HEK293 (cell line): ENCODE measurements at regions not wholly inside any gene's neighbourhood (a gene's known extent, or its start where the extent isn't known, plus 50 kb on each side); places are given as distances from the start of the nearest gene placed in this dataset.

Experiments used
- PRDM10 ChIP-seq: fragments of 450-650 bp; formaldehyde crosslinking; IDR thresholded peaks from 2 replicates; pipeline ENCODE4 v1.5.1; 2016; ENCODE audit warnings: missing biosample characterization, missing genetic modification characterization
- RBAK ChIP-seq: fragments of 450-650 bp; formaldehyde crosslinking; IDR thresholded peaks from 2 replicates; pipeline ENCODE4 v1.5.1; 2016; ENCODE audit warnings: missing biosample characterization, missing genetic modification characterization
- TCF7L2 ChIP-seq: IDR thresholded peaks from 2 replicates; pipeline ENCODE4 v1.6.1; 2011; ENCODE audit warnings: low read depth, mild to moderate bottlenecking, inconsistent platforms, low read length, moderate library complexity, borderline replicate concordance
- YY1 ChIP-seq: fragments of 450-650 bp; formaldehyde crosslinking; IDR thresholded peaks from 2 replicates; pipeline ENCODE4 v1.5.1; 2018; ENCODE audit warnings: missing biosample characterization, missing genetic modification characterization
- ZBTB7A ChIP-seq: fragments of 450-650 bp; formaldehyde crosslinking; IDR thresholded peaks from 2 replicates; pipeline ENCODE4 v1.5.1; 2016; ENCODE audit warnings: low read depth, missing biosample characterization, missing genetic modification characterization
- ZNF354C ChIP-seq: fragments of 450-650 bp; formaldehyde crosslinking; IDR thresholded peaks from 2 replicates; pipeline ENCODE4 v1.5.1; 2016; ENCODE audit warnings: missing biosample characterization, missing genetic modification characterization, low read depth, borderline replicate concordance
- ZNF660 ChIP-seq: fragments of 450-650 bp; IDR thresholded peaks from 2 replicates; pipeline ENCODE4 v1.5.1; 2018; ENCODE audit warnings: missing biosample characterization, mild to moderate bottlenecking, missing genetic modification characterization
- ZNF692 ChIP-seq: fragments of 450-650 bp; formaldehyde crosslinking; IDR thresholded peaks from 2 replicates; pipeline ENCODE4 v1.5.1; 2016; ENCODE audit warnings: missing biosample characterization, missing genetic modification characterization
- TF ChIP-seq, protein P1 (sequence below): fragments of 450-650 bp; formaldehyde crosslinking; IDR thresholded peaks from 2 replicates; pipeline ENCODE4 v1.5.1; 2016; ENCODE audit warnings: missing biosample characterization, missing genetic modification characterization
- TF ChIP-seq, protein P2 (sequence below): fragments of 450-650 bp; formaldehyde crosslinking; IDR thresholded peaks from 2 replicates; pipeline ENCODE4 v1.5.1; 2016; ENCODE audit warnings: missing biosample characterization, missing genetic modification characterization
- TF ChIP-seq, protein P3 (sequence below): fragments of 450-650 bp; formaldehyde crosslinking; IDR thresholded peaks from 2 replicates; pipeline ENCODE4 v1.5.1; 2016; ENCODE audit warnings: missing biosample characterization, missing genetic modification characterization

GRCh38 chr17:79255046-79255445 is 180.4 kb downstream of the ENGASE start:
- TF ChIP-seq ZNF660 (tag by site-specific recombination) (no peak), YY1 (tag by site-specific recombination) (no peak), ZNF354C (tag by site-specific recombination) (no peak), PRDM10 (tag by site-specific recombination) (no peak), RBAK (tag by site-specific recombination) (no peak), TCF7L2 (no peak), ZNF692 (tag by site-specific recombination) (no peak), ZBTB7A (tag by site-specific recombination) (no peak)
- TF ChIP-seq, protein P1, sequence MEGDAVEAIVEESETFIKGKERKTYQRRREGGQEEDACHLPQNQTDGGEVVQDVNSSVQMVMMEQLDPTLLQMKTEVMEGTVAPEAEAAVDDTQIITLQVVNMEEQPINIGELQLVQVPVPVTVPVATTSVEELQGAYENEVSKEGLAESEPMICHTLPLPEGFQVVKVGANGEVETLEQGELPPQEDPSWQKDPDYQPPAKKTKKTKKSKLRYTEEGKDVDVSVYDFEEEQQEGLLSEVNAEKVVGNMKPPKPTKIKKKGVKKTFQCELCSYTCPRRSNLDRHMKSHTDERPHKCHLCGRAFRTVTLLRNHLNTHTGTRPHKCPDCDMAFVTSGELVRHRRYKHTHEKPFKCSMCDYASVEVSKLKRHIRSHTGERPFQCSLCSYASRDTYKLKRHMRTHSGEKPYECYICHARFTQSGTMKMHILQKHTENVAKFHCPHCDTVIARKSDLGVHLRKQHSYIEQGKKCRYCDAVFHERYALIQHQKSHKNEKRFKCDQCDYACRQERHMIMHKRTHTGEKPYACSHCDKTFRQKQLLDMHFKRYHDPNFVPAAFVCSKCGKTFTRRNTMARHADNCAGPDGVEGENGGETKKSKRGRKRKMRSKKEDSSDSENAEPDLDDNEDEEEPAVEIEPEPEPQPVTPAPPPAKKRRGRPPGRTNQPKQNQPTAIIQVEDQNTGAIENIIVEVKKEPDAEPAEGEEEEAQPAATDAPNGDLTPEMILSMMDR (tag by site-specific recombination) = no peak
- TF ChIP-seq, protein P2, sequence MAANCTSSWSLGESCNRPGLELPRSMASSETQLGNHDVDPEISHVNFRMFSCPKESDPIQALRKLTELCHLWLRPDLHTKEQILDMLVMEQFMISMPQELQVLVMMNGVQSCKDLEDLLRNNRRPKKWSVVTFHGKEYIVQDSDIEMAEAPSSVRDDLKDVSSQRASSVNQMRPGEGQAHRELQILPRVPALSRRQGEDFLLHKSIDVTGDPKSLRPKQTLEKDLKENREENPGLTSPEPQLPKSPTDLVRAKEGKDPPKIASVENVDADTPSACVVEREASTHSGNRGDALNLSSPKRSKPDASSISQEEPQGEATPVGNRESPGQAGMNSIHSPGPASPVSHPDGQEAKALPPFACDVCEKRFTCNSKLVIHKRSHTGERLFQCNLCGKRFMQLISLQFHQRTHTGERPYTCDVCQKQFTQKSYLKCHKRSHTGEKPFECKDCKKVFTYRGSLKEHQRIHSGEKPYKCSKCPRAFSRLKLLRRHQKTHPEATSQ (tag by site-specific recombination) = no peak
- TF ChIP-seq, protein P3, sequence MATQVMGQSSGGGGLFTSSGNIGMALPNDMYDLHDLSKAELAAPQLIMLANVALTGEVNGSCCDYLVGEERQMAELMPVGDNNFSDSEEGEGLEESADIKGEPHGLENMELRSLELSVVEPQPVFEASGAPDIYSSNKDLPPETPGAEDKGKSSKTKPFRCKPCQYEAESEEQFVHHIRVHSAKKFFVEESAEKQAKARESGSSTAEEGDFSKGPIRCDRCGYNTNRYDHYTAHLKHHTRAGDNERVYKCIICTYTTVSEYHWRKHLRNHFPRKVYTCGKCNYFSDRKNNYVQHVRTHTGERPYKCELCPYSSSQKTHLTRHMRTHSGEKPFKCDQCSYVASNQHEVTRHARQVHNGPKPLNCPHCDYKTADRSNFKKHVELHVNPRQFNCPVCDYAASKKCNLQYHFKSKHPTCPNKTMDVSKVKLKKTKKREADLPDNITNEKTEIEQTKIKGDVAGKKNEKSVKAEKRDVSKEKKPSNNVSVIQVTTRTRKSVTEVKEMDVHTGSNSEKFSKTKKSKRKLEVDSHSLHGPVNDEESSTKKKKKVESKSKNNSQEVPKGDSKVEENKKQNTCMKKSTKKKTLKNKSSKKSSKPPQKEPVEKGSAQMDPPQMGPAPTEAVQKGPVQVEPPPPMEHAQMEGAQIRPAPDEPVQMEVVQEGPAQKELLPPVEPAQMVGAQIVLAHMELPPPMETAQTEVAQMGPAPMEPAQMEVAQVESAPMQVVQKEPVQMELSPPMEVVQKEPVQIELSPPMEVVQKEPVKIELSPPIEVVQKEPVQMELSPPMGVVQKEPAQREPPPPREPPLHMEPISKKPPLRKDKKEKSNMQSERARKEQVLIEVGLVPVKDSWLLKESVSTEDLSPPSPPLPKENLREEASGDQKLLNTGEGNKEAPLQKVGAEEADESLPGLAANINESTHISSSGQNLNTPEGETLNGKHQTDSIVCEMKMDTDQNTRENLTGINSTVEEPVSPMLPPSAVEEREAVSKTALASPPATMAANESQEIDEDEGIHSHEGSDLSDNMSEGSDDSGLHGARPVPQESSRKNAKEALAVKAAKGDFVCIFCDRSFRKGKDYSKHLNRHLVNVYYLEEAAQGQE (tag by site-specific recombination) = no peak
